ENCODE measurements at regions not wholly inside any gene's neighbourhood (a gene's known extent, or its start where the extent isn't known, plus 50 kb on each side); places are given as distances from the start of the nearest gene placed in this dataset.

DNA sequence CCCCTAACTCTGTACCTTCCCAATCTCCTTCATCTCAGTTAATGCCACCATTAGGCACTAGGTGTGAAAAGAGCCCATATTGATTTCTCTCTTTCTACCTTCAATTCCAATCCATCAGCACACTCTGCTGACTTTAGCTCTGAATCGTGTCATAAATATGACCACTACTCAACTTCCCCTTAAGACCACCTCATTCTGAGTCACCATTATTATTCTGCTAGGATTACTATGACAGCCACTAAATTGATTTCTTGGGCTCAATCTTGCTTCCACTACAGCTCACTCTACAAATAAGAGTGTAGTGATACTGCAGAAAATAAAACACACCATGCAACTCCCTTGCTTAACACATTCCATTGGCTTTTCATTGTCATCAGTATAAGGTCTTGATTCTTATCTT lies 1449.0 kb upstream of the FLRT2 start:
- no peaks in the 10 kb centered on the region for H3K9me3 ChIP-seq
- no peak overlapping the region for H3K27ac ChIP-seq
- H3K27me3 ChIP-seq (replicated peaks; ENCODE audit: insufficient read depth), result no peaks in the 10 kb centered on the region
- H3K4me1 ChIP-seq (replicated peaks), result no peaks in the 10 kb centered on the region
- no peak for TF ChIP-seq POLR2A (IDR thresholded peaks at IDR 0.05)
- no peak for TF ChIP-seq POLR2AphosphoS5 (IDR thresholded peaks at IDR 0.05)
- TF ChIP-seq, protein P1, sequence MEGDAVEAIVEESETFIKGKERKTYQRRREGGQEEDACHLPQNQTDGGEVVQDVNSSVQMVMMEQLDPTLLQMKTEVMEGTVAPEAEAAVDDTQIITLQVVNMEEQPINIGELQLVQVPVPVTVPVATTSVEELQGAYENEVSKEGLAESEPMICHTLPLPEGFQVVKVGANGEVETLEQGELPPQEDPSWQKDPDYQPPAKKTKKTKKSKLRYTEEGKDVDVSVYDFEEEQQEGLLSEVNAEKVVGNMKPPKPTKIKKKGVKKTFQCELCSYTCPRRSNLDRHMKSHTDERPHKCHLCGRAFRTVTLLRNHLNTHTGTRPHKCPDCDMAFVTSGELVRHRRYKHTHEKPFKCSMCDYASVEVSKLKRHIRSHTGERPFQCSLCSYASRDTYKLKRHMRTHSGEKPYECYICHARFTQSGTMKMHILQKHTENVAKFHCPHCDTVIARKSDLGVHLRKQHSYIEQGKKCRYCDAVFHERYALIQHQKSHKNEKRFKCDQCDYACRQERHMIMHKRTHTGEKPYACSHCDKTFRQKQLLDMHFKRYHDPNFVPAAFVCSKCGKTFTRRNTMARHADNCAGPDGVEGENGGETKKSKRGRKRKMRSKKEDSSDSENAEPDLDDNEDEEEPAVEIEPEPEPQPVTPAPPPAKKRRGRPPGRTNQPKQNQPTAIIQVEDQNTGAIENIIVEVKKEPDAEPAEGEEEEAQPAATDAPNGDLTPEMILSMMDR (IDR thresholded peaks at IDR 0.05), result no peak
- no peak for DNase-seq (ENCODE audit: low spot score)
- no peak overlapping the region for H3K4me3 ChIP-seq
- H3K36me3 ChIP-seq, result no peaks in the 10 kb centered on the region
- 97% methylated on average over 1 of the region's 1 CpG for WGBS
- intact Hi-C loops (cut with DNase I), result no loop called here

DNA sequence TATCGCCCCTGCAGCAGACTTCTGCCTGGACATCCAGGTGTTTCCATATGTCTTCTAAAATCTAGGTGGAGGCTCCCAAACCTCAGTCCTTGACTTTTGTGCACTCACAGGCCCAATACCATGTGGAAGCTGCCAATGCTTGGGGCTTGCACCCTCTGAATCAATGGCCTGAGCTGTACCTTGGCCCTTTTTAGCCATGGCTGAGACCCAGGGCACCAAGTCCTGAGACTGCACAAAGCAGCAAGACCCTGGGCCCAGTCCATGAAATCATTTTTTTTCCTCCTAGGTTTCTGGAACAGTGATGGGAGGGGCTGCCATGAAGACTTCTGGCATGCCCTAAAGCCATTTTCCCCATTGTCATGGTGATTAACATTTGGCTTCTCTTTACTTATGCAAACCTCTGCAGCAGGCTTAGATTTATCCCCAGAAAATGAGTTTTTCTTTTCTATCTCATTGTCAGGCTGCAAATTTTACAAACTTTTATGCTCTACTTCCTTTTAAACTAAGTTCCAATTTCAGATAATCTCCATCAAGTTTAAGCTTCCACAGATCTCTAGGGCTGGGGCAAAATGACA lies 1445.8 kb upstream of the FLRT2 start:
- H3K36me3 ChIP-seq, result no peaks in the 10 kb centered on the region
- DNase-seq (ENCODE audit: low spot score), result no peak
- H3K4me1 ChIP-seq (replicated peaks), result no peaks in the 10 kb centered on the region
- WGBS, result 100% methylated on average over 1 of the region's 1 CpG
- TF ChIP-seq POLR2A (IDR thresholded peaks at IDR 0.05) (no peak), POLR2AphosphoS5 (IDR thresholded peaks at IDR 0.05) (no peak)
- TF ChIP-seq, protein P1 (IDR thresholded peaks at IDR 0.05), result no peak
- H3K27ac ChIP-seq, result no peak overlapping the region
- no peaks in the 10 kb centered on the region for H3K9me3 ChIP-seq
- intact Hi-C loops (cut with DNase I), result no loop called here
- H3K27me3 ChIP-seq (replicated peaks; ENCODE audit: insufficient read depth), result no peaks in the 10 kb centered on the region
- H3K4me3 ChIP-seq, result no peak overlapping the region

DNA sequence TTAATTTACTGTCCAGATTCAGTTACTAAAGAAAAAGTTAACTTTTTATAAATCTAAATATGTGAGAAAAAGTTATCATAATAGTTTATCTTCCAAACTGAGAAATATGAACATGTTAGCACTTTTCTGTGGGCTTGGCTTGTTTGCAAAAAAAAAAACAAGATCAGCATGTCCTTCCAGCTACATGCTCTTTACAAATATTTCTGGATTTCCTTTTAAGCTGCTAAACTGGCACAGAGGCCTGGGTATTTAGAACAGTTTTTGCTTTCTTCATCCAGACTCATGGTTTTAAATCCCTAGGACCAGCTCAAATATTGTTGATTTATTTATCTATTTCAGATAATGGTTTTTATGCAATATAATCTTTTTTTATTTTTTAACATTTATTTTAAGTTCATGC lies 1444.5 kb upstream of the FLRT2 start:
- Histone ChIP-seq H3K36me3 (no peaks in the 10 kb centered on the region), H3K9me3 (no peaks in the 10 kb centered on the region), H3K27ac (no peak overlapping the region), H3K4me1 (replicated peaks) (no peaks in the 10 kb centered on the region), H3K27me3 (replicated peaks; ENCODE audit: insufficient read depth) (no peaks in the 10 kb centered on the region), H3K4me3 (no peak overlapping the region)
- DNase-seq (ENCODE audit: low spot score), result no peak
- intact Hi-C loops (cut with DNase I), result no loop called here
- TF ChIP-seq POLR2AphosphoS5 (IDR thresholded peaks at IDR 0.05) (peak; percentile 5), POLR2A (IDR thresholded peaks at IDR 0.05) (no peak)

DNA sequence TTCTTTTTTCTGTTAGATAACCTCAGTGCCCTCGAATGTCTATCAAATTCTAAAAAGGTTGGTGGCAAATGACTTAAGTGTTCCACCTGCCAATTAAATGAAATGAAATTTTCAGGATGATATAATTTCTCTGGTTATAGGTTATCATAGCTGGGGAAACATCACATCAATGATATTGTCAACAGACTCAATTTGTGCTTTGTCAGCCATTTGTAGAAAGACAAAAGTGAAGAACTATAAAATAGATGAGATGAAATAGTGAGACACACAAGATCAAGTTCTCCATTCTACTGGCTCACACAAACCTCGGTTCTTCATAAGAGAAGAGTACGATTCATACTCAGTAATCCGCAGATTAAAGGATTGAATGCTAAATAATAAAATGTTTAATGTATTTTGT lies 1443.2 kb upstream of the FLRT2 start:
- no peak overlapping the region for H3K27ac ChIP-seq
- H3K9me3 ChIP-seq, result no peaks in the 10 kb centered on the region
- H3K27me3 ChIP-seq (replicated peaks; ENCODE audit: insufficient read depth), result no peaks in the 10 kb centered on the region
- intact Hi-C loops (cut with DNase I), result no loop called here
- no peak overlapping the region for H3K4me3 ChIP-seq
- no peaks in the 10 kb centered on the region for H3K4me1 ChIP-seq (replicated peaks)
- WGBS, result 94% methylated on average over 4 of the region's 4 CpGs
- no peak for TF ChIP-seq POLR2AphosphoS5 (IDR thresholded peaks at IDR 0.05)
- TF ChIP-seq, protein P1 (IDR thresholded peaks at IDR 0.05), result no peak
- TF ChIP-seq POLR2A (IDR thresholded peaks at IDR 0.05), result no peak
- DNase-seq (ENCODE audit: low spot score), result no peak
- H3K36me3 ChIP-seq, result no peaks in the 10 kb centered on the region

DNA sequence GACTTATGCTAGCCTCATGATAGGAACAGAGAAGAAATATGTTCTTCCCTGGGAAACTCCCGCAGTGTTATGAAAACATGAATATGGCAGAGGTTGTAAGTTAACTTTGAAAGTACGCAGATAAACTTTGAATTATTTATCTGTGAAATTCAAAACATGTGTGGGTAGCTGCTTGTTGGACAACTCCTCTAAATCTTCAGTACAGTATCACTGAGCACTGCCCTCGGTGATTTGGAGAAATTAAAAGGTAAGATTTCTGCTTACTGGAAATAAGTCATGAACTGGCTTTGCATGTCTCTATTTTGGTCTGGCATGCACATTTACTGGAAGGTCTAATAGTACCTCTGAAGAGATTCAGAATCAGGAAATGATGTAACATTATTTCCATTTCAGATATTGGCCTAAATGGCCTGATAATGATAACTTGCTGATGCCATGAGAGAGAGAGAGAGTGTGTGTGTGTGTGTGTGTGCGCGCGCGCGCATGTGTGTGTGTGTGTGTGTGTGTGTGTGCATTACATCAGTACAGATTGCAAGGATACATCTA lies 1441.9 kb upstream of the FLRT2 start:
- H3K9me3 ChIP-seq, result no peaks in the 10 kb centered on the region
- no peak overlapping the region for H3K4me3 ChIP-seq
- no peak for DNase-seq (ENCODE audit: low spot score)
- H3K27me3 ChIP-seq (replicated peaks; ENCODE audit: insufficient read depth), result no peaks in the 10 kb centered on the region
- 92% methylated on average over 8 of the region's 8 CpGs for WGBS
- no peaks in the 10 kb centered on the region for H3K4me1 ChIP-seq (replicated peaks)
- no peak overlapping the region for H3K27ac ChIP-seq
- intact Hi-C loops (cut with DNase I), result no loop called here
- TF ChIP-seq POLR2AphosphoS5 (IDR thresholded peaks at IDR 0.05) (no peak), POLR2A (IDR thresholded peaks at IDR 0.05) (no peak)
- TF ChIP-seq, protein P1 (IDR thresholded peaks at IDR 0.05), result no peak
- no peaks in the 10 kb centered on the region for H3K36me3 ChIP-seq

Measured in prostate gland (tissue), 2 donors.